ENCODE measurements at regions not wholly inside any gene's neighbourhood (a gene's known extent, or its start where the extent isn't known, plus 50 kb on each side); places are given as distances from the start of the nearest gene placed in this dataset.
"Not testable (repeated sequence)": the region's sequence is repeated elsewhere in the genome, so short reads cannot be mapped to it uniquely, and the experiment has no call there.

GRCh38 chr12:127157501-127158366 lies 1109.2 kb upstream of the TMEM132C start:
- TF ChIP-seq EZH2phosphoT487 (IDR thresholded peaks at IDR 0.05; ENCODE audit: insufficient read depth, low read depth); EZH2 (IDR thresholded peaks at IDR 0.05; ENCODE audit: insufficient read depth, poor library complexity, severe bottlenecking): not testable (repeated sequence)

All from GM23248 (cell line).